SK-N-SH (cell line): ENCODE measurements at regions not wholly inside any gene's neighbourhood (a gene's known extent, or its start where the extent isn't known, plus 50 kb on each side); places are given as distances from the start of the nearest gene placed in this dataset.

Experiments used
- CTCF ChIA-PET: fragments of 300-600, 350-600 bp; formaldehyde crosslinking; extraction: SDS; loops from one replicate; lab custom pipeline; 2021; lab: Yijun Ruan, JAX
- POLR2A ChIA-PET: fragments of 350-600 bp; sonication (Branson Sonifier 250); formaldehyde crosslinking; extraction: SDS; loops from one replicate; lab custom pipeline; 2020; ENCODE audit warnings: antibody characterized with exemption, inconsistent platforms; lab: Yijun Ruan, JAX
- DNase-seq: peaks from one replicate; pipeline ENCODE4 v3.0.0; 2012
- H2AFZ ChIP-seq: fragments of 200-600 bp; sonication (generic); 2 replicates; pipeline ENCODE4 v1.8.1; 2016; ENCODE audit warnings: antibody characterized with exemption, mild to moderate bottlenecking, low read depth
- H3F3A ChIP-seq: fragments of 200-600 bp; sonication (generic); replicated peaks from 2 replicates; pipeline ENCODE3; 2016; ENCODE audit warnings: antibody characterized with exemption, mild to moderate bottlenecking; ENCODE audit not compliant: insufficient read depth
- H3K27ac ChIP-seq, 2 experiments: fragments of 200-500 bp in 1 of 2; fragments of 200-600 bp in 1 of 2; sonication (Bioruptor generic) in 1 of 2; sonication (generic), shearing (Covaris generic) in 1 of 2; 2 replicates each; pipeline versions ENCODE4 v1.5.1 to v1.6.1; 2014 to 2016; ENCODE audit warnings: low read depth in 2 of 2, inconsistent platforms in 1 of 2, low read length in 1 of 2, mild to moderate bottlenecking in 1 of 2, mixed read lengths in 1 of 2
- H3K27me3 ChIP-seq: fragments of 200-600 bp; sonication (generic), shearing (Covaris generic); 2 replicates; pipeline ENCODE4 v1.6.1; 2016; ENCODE audit warnings: mixed run types; ENCODE audit not compliant: insufficient read depth
- H3K36me3 ChIP-seq, 2 experiments: fragments of 200-500 bp in 1 of 2; fragments of 200-600 bp in 1 of 2; sonication (Bioruptor generic) in 1 of 2; sonication (generic) in 1 of 2; replicated peaks in 1 of 2; 2 replicates each; pipeline versions ENCODE3 to v1.5.1; 2014 to 2016; ENCODE audit warnings: low read length in 1 of 2, mild to moderate bottlenecking in 1 of 2; ENCODE audit not compliant: insufficient read depth in 2 of 2, control insufficient read depth in 1 of 2
- H3K4me1 ChIP-seq, 2 experiments: fragments of 200-500 bp in 1 of 2; fragments of 200-600 bp in 1 of 2; sonication (Bioruptor generic) in 1 of 2; sonication (generic), shearing (Covaris generic) in 1 of 2; 2 replicates each; pipeline versions ENCODE4 v1.5.1 to v1.6.1; 2014 to 2016; ENCODE audit warnings: low read depth in 1 of 2, low read length in 1 of 2, mixed run types in 1 of 2; ENCODE audit not compliant: insufficient read depth in 2 of 2, control insufficient read depth in 1 of 2
- H3K4me2 ChIP-seq: fragments of 200-600 bp; sonication (generic), shearing (Covaris generic); 2 replicates; pipeline ENCODE4 v1.6.1; 2017; ENCODE audit warnings: mixed run types
- H3K4me3 ChIP-seq, 2 experiments: fragments of 200-500 bp in 1 of 2; fragments of 200-600 bp in 1 of 2; sonication (Bioruptor generic) in 1 of 2; sonication (generic), shearing (Covaris generic) in 1 of 2; 2 replicates each; pipeline versions ENCODE4 v1.5.1 to v1.8.1; 2014 to 2016; ENCODE audit warnings: low read depth in 2 of 2, inconsistent platforms in 1 of 2, low read length in 1 of 2, mild to moderate bottlenecking in 1 of 2, mixed read lengths in 1 of 2, moderate library complexity in 1 of 2
- H3K79me2 ChIP-seq: fragments of 200-600 bp; sonication (generic); 2 replicates; pipeline ENCODE4 v1.8.1; 2017; ENCODE audit warnings: mild to moderate bottlenecking; ENCODE audit not compliant: insufficient read depth
- H3K9ac ChIP-seq: fragments of 200-600 bp; sonication (generic); 2 replicates; pipeline ENCODE4 v1.6.1; 2017; ENCODE audit warnings: mixed run types
- H3K9me2 ChIP-seq: fragments of 200-600 bp; sonication (generic); 2 replicates; pipeline ENCODE4 v1.6.1; 2017; ENCODE audit warnings: mixed run types
- H3K9me3 ChIP-seq: fragments of 200-600 bp; sonication (generic); 2 replicates; pipeline ENCODE4 v1.6.1; 2017; ENCODE audit warnings: mixed run types, mild to moderate bottlenecking, moderate library complexity
- H4K20me1 ChIP-seq: fragments of 200-600 bp; sonication (generic); 2 replicates; pipeline ENCODE4 v1.6.1; 2017; ENCODE audit warnings: mild to moderate bottlenecking, mixed run types; ENCODE audit not compliant: insufficient read depth
- FOSL2 ChIP-seq: IDR thresholded peaks from 2 replicates; pipeline ENCODE4 v1.4.0; 2012; ENCODE audit warnings: low read depth, mild to moderate bottlenecking, moderate library complexity, borderline replicate concordance
- FOXM1 ChIP-seq: IDR thresholded peaks from 2 replicates; pipeline ENCODE4 v1.4.0; 2012; ENCODE audit warnings: low read depth, mild to moderate bottlenecking
- GATA2 ChIP-seq: sonication (generic); formaldehyde crosslinking; IDR thresholded peaks from 2 replicates; pipeline ENCODE4 v1.5.0; 2020; ENCODE audit warnings: mild to moderate bottlenecking, missing genetic modification reagents
- MEF2A ChIP-seq: IDR thresholded peaks from 2 replicates; pipeline ENCODE4 v1.4.0; 2012; ENCODE audit warnings: low read depth, borderline replicate concordance
- MXI1 ChIP-seq: IDR thresholded peaks from 2 replicates; pipeline ENCODE4 v1.6.1; 2012; ENCODE audit warnings: mild to moderate bottlenecking, low read depth, low read length, improper control_type of control experiment
- NFIC ChIP-seq: IDR thresholded peaks from 2 replicates; pipeline ENCODE4 v1.4.0; 2012; ENCODE audit warnings: borderline replicate concordance
- POLR2AphosphoS5 ChIP-seq: IDR thresholded peaks from 2 replicates; pipeline ENCODE4 v1.6.1; 2012; ENCODE audit warnings: low read depth, low read length
- RAD21 ChIP-seq: IDR thresholded peaks from 2 replicates; pipeline ENCODE4 v1.6.1; 2012; ENCODE audit warnings: mild to moderate bottlenecking, low read length
- SMC3 ChIP-seq: IDR thresholded peaks from 2 replicates; pipeline ENCODE4 v1.6.1; 2012; ENCODE audit warnings: low read depth, low read length, improper control_type of control experiment
- USF1 ChIP-seq: IDR thresholded peaks from 2 replicates; pipeline ENCODE4 v1.4.0; 2012; ENCODE audit warnings: low read depth, borderline replicate concordance
- WGBS: methylation state at CpG from one replicate; pipeline ENCODE4 v1.1.6; 2017; ENCODE audit warnings: low lambda C conversion rate; 5-methylcytosine and 5-hydroxymethylcytosine counted together
- TF ChIP-seq, protein P1 (sequence below): fragments of 200-600 bp; sonication (generic); IDR thresholded peaks from 2 replicates; pipeline ENCODE4 v1.6.1; 2017; ENCODE audit warnings: antibody characterized with exemption, mild to moderate bottlenecking, moderate library complexity
- TF ChIP-seq, protein P2 (sequence below): fragments of 150-350 bp; IDR thresholded peaks from 2 replicates; pipeline ENCODE4 v1.6.1; 2017; ENCODE audit warnings: antibody characterized with exemption, low read length, low read depth, borderline replicate concordance

DNA sequence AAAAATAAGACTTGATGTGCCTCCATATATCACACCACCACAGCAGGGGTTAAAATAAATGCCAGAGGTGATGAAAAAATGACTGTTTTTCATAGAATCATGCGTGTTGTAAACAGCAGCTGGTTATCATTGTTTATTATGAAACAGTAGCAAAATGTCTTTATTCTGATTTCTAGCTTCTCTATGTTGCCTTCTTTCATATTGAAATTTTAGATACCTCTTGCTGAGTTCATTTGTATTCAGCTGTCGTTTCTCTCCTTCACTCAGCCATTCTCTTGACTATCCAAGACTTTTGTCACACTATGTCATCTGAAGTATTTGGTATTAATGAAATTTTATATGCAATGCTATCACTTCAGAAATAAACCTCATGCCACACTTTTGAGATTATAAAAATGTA lies 465.0 kb downstream of the TAF11L14 start:
- CTCF ChIA-PET = no interaction called here
- no peaks in the 10 kb centered on the region for H3K36me3 ChIP-seq
- no peak overlapping the region for H2AFZ ChIP-seq
- H3K4me3 ChIP-seq = no peak overlapping the region
- H3K4me1 ChIP-seq = no peaks in the 10 kb centered on the region
- H3K27ac ChIP-seq = no peak overlapping the region
- no peaks in the 10 kb centered on the region for H4K20me1 ChIP-seq
- WGBS = 2% methylated on average over 2 of the region's 2 CpGs
- H3F3A ChIP-seq = no peaks in the 10 kb centered on the region
- H3K27me3 ChIP-seq = no peaks in the 10 kb centered on the region
- H3K9me3 ChIP-seq = no peaks in the 10 kb centered on the region
- no peak overlapping the region for H3K4me2 ChIP-seq
- TF ChIP-seq MEF2A = no peak
- no peak for TF ChIP-seq SMC3
- TF ChIP-seq GATA2 (CRISPR knock-in tag) = no peak
- TF ChIP-seq FOSL2 = no peak
- TF ChIP-seq NFIC = no peak
- TF ChIP-seq, protein P1, sequence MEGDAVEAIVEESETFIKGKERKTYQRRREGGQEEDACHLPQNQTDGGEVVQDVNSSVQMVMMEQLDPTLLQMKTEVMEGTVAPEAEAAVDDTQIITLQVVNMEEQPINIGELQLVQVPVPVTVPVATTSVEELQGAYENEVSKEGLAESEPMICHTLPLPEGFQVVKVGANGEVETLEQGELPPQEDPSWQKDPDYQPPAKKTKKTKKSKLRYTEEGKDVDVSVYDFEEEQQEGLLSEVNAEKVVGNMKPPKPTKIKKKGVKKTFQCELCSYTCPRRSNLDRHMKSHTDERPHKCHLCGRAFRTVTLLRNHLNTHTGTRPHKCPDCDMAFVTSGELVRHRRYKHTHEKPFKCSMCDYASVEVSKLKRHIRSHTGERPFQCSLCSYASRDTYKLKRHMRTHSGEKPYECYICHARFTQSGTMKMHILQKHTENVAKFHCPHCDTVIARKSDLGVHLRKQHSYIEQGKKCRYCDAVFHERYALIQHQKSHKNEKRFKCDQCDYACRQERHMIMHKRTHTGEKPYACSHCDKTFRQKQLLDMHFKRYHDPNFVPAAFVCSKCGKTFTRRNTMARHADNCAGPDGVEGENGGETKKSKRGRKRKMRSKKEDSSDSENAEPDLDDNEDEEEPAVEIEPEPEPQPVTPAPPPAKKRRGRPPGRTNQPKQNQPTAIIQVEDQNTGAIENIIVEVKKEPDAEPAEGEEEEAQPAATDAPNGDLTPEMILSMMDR = no peak
- TF ChIP-seq MXI1 = no peak
- TF ChIP-seq, protein P2, sequence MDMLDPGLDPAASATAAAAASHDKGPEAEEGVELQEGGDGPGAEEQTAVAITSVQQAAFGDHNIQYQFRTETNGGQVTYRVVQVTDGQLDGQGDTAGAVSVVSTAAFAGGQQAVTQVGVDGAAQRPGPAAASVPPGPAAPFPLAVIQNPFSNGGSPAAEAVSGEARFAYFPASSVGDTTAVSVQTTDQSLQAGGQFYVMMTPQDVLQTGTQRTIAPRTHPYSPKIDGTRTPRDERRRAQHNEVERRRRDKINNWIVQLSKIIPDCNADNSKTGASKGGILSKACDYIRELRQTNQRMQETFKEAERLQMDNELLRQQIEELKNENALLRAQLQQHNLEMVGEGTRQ = no peak
- no peak for TF ChIP-seq USF1
- TF ChIP-seq, all 33 proteins: peak for 0
- POLR2A ChIA-PET = no interaction called here
- no peak overlapping the region for H3K9ac ChIP-seq
- DNase-seq = no peak
- no peaks in the 10 kb centered on the region for H3K9me2 ChIP-seq
- no peaks in the 10 kb centered on the region for H3K79me2 ChIP-seq

- no peaks in the 10 kb centered on the region for H3K27me3 ChIP-seq
- TF ChIP-seq FOXM1 = no peak
- TF ChIP-seq POLR2AphosphoS5 = no peak
- no peak for TF ChIP-seq RAD21
- H3F3A ChIP-seq = no peaks in the 10 kb centered on the region
- no peaks in the 10 kb centered on the region for H3K9me3 ChIP-seq
- no peak overlapping the region for H3K9ac ChIP-seq
- H3K27ac ChIP-seq = no peak overlapping the region
- H3K79me2 ChIP-seq = no peaks in the 10 kb centered on the region
- no peak overlapping the region for H3K4me2 ChIP-seq
- ChIA-PET POLR2A (no interaction called here), CTCF (no interaction called here)
- no peak for DNase-seq
- no peak overlapping the region for H3K4me3 ChIP-seq
- no peak overlapping the region for H2AFZ ChIP-seq
- no peaks in the 10 kb centered on the region for H4K20me1 ChIP-seq
- H3K4me1 ChIP-seq = no peaks in the 10 kb centered on the region
- no peaks in the 10 kb centered on the region for H3K9me2 ChIP-seq
- H3K36me3 ChIP-seq = no peaks in the 10 kb centered on the region
Observed at GRCh38 chr5:18101532-18101931, 467.3 kb downstream of the TAF11L14 start.
